GM18519 (cell line): ENCODE measurements at regions not wholly inside any gene's neighbourhood (a gene's known extent, or its start where the extent isn't known, plus 50 kb on each side); places are given as distances from the start of the nearest gene placed in this dataset.
A peak's percentile ranks its signal among the peaks of the same experiment; 100 is the strongest.

Source experiments
- ATAC-seq: cut with Tn5 transposase; IDR thresholded peaks from one replicate; pipeline ENCODE4 v1.9.1; 2021; ENCODE audit warnings: mild to moderate bottlenecking, moderate library complexity; ENCODE audit not compliant: unreplicated experiment, low FRiP score

DNA sequence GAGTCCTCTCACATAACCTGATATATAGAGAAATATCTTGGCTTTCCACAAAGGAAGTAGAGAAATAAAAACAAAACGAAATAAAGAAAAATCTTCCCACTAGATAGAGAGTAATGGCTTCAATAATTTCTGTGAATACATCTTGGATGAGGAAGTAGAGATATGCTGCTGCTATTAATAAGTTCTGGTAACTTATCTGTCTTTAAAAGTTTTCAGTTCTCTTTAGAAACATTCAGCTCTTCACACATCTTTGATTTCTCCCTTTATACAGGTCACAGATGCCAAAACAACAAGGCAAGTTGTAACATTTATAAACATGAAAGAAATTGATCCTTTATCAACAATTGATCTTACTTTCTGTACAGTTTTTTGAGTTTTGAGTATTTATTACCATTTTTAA lies 615.8 kb downstream of the TRAM1L1 start:
- peak; percentile 86 for ATAC-seq

DNA sequence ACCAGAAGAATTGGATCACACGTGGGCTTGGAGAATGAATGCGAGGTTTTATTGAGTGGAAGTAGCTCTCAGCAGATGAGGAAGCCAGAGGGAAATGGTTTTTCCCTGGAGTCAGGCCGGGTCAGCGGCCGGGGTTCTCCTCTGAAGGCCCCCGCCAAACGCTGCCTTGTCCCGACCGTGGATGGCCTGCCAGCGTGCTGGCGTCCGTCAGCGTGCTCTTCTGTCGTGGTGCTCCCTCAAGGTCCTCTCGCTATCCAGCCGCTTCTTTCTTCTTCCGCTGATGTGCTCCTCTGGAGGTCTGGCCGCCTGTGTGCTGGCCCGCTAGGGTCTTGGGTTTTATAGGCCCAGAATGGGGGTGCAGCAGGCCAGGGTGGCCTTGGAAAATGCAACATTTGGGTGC lies 632.2 kb downstream of the TRAM1L1 start:
- ATAC-seq: no peak

DNA sequence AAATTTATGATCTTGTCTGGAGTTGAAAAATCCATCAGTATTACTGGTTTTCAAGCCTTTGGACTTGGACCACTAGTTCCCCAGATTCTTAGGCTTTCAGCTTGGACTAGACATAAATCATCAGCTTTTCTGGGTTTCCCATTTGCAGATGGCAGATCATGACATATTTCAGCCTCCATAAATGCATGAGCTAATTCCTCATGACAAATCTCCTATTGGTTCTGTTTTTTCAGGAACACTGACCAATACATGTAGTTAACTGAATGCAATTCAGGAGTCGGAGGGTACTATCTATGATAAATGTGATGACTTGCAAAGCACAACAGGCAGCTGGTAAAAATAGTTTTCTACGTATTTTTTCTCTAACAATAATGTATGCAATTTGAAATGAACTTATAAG lies 635.6 kb downstream of the TRAM1L1 start:
- ATAC-seq: no peak

DNA sequence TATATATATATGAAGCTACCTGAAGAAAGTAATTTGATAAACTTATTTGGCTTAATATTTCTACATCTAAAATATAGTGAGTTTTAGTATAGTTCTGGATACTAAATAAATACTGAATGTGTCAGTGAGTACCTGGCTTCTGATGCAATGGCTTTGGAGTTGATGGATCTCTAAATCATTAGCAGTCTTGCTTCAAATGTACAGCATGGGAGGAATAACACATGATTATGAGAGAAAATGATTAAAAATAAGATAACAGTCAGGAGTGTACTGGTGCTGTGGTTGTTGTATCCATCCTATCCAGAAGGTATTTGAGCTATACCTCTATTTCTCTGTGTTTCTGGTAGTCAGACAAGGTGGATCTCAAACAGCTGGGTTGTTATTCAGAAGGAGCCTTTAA lies 641.3 kb downstream of the TRAM1L1 start:
- no peak for ATAC-seq

DNA sequence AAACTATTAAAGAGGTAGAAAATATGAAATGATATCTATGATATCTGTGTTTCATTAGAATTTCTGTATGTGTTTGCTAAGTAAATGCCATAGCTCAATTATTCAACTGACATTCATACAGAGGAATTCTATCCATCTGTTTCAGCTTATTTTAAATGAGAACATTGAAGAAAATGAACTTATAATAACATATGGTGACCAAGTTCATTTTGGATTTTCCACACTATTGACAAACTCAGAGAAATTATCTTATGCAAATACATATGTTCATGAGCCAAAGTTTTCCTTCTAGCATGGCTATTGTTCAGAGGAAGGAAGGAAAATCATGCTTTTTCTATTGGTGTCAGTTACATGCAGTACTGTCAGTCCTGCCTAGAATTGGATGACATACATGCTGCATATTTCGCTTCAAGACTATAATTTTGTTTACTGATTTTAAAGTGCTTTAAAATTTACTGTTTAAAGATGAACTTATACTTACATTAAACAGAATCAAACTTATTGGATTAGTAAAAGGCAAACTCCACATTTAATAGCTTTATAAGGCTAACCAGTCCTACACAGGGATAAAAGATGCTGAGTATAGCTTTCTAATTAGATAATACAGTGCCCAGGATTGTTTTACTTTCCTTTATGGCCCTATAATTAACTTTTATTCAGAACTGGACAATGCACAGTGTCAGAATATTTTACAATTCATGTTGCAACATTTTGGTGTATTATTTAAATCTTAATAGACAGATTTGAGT lies 646.2 kb downstream of the TRAM1L1 start:
- no peak for ATAC-seq

DNA sequence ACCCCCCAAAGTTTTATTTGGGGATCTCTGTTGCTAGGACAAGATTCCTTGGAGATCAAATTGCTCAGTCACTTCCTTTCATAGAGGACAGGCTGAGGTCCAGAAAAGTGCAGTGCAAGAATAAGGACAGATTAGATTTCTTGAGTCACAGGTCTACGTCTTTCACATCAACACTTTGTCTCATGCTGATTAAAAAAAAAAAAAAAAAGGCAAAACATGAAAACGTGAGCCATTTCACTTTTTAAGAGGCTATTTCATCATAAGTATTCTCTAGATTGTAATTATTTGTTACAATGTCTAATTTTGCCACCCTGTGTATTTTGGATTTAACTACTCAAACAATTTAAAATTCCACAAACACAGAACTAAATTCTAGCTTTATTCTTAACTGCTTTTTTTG lies 647.0 kb downstream of the TRAM1L1 start:
- ATAC-seq: no peak

DNA sequence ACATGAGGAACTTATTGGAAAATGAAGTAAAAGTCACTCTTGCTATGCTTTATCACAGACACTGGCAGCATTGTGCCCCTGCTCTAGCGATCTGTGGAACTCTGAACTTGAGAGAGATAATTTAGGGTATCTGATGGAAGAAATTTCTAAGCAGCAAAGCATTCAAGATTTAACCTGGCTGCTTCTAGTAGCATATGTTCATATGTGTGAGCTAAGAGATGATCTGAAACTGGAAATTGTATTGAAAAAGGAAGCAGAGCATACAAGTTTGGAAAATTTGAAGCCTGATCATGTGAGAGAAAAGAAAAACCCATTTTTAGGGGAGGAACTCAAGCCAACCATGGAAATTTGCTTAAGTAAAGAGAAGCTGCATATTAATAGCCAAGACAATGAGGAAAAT lies 657.7 kb downstream of the TRAM1L1 start:
- no peak for ATAC-seq

DNA sequence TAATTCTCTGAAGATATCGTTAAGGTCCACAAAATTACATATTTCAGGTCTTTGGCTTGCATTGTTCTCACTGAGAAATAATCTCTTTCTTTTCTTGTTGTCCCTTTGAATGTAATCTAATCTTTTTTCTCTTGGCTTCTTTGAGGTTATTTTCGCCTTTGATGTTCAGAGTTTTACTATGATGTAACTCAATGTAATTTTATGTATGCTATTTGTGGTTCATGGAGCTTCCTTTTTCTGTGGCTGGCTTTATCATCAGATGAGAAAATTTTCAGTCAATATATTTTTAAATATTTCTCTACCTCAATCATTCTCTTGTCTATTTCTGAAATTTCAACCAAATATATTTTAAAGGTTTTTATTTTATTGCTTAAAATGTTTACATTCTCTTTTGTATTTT lies 672.2 kb downstream of the TRAM1L1 start:
- no peak for ATAC-seq

DNA sequence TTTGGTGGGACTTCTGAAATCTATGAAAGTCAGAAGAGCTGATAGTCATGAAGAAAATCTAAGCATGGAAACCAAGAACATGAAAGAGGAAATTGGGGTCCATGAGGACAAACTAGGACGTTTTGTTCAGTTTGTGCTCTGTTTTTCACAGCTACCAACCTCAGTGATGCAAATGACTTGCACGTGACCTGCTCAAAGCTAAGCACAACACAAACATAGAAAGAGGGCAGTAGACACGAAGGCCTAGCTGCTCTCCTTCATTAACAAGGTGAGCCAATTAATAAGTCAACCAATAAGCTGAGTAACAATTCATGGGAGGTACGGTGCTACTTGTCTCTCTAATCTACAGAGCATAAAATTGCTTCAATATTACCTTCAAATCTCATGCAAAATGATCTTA lies 684.1 kb downstream of the TRAM1L1 start:
- no peak for ATAC-seq

DNA sequence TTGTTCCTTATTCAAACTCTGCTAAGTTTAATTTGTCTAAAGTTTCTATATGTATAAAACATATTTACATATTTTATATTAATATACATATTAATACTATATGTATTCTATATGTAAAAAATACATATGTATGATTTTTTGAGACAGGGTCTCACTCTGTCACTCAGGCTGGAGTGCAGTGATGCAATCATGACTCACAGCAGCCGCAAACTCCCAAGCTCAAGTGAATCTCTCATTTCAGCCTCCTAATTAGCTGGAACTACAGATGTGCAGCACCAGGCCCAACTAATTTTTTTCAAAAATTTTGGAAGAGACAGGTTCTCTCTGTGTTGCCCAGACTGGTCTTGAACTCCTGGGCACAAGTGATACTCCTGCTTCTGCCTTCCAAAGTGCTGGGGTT lies 684.9 kb downstream of the TRAM1L1 start:
- no peak for ATAC-seq

DNA sequence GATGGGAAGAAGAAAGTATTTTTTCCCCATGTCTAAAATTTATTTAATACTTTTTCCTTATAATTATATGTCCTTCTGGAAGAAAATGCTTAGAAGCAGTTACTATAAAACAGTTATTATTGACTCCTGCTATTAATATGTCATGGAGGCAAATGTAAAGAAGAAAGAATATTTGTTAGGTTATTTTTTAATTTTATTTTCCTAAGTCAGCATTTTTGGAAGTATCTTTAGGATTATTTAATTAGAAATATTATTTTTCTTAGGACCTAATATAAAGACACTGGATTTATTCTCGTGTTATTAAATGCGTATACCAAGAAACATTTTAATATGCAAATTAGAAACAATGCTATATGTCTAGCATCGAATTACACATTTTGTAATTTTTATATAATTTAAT lies 687.7 kb downstream of the TRAM1L1 start:
- ATAC-seq: no peak

DNA sequence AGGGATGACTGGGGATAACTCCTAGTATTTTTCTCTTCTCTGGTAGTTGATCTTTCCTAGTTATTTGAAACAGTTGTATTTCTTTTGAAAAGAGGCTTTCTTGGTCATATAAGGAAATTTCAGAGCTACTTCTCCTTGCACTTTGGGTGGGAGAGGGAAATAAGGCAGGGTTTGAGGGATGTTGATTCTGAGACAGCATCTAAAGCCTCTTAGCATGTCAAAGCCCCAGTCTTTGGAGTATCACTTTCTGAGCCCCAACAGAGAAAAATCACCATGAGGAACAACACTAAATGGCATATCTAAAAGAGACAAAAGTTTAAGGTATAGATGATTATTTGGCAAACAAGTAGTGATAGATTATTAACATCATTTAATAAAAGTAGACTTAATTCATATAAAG lies 688.1 kb downstream of the TRAM1L1 start:
- ATAC-seq: no peak

DNA sequence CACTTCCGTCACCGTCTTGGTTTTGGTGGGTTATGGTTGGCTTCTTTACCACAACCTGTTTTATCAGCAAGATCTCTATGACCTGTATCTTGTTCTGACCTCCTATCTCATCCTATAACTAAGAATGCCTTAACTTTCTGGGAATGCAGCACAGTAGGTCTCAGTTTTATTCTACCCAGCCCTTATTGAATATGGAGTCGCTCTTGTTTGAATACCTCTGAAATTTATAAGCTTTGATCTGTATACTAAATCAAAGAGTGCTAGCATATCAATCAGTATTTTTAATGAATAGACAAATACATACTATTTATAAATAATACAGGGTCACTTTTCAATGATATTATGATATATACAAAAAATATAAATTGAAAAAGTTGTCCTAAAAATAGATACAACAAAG lies 690.0 kb downstream of the TRAM1L1 start:
- ATAC-seq: no peak

DNA sequence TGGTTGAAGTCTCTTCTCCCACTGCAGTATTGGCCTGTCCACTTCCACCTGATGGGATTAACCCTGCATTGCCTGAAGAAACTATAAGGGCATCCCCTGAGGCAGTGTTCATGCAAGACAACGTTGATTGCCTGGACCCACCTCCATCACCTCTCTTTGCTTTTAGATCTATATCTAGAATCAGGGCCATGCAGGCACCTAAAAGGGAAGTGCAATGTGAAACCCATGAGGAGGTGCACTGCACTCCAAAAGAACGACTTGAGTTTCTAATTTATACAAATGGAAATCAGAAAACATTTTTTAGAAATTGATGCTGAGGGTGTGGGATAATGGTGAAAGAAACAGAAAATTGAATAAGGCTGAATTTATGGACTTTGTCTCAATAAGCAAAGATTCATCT lies 694.4 kb downstream of the TRAM1L1 start:
- no peak for ATAC-seq

DNA sequence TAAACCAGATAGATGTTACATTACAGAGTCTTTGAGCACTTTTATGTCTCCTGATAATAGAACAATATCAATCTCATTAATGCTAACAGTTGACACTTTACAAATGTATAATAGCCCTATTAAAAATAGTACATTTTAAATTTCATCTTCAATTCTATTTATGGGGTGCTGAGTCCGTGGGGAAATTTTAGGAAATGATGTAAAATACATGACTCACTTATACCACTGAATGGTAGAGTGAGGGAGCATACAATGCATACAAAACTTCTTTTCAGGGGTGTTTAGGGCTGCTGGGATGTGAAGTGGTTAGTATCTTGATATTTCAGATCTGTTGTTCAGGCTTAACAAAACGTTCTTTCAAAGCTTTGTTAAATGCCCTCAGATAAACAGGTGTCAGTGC lies 696.2 kb downstream of the TRAM1L1 start:
- ATAC-seq: no peak

DNA sequence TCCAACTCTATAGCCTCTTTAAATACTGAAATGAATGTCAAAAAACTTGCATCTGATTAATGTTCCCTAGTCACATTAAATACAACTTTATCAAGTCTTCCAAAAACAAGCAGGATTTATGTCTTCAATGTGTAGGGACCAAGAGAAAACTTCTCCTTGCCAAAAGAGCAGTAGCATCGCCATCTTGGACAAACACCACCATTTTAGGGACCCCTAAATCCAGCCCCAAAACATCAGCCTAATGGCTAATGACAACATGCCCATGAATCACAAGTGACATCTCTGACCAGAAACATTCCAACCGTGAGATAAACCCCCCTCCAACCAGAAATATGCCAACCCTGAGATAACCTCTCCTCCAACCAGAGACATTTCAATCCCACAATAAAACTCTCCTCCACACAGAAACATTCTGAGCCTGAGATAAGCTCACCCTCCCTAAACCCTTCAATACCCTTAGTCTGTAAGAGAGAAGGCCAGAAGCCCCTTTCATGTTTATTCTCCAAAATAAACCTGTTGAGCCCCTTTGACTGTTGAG lies 697.4 kb downstream of the TRAM1L1 start:
- no peak for ATAC-seq

DNA sequence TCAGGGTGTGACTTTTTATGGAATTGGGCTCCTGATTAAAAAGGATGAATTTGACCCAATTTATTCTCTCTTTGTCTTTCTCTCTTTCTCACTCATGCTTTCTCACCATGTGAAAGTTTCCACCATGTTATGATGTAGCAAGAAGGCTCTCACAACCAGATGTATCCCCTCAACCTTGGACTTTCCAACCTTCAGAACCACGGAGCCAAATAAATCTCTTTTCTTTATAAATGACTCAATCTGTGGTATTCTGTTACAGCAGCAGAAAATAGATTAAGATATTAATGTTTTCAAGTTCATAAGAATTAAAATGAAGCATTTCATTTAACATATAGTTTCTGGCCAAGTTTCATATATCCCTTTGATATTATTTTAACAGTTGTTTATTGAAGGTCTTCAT lies 698.5 kb downstream of the TRAM1L1 start:
- no peak for ATAC-seq

DNA sequence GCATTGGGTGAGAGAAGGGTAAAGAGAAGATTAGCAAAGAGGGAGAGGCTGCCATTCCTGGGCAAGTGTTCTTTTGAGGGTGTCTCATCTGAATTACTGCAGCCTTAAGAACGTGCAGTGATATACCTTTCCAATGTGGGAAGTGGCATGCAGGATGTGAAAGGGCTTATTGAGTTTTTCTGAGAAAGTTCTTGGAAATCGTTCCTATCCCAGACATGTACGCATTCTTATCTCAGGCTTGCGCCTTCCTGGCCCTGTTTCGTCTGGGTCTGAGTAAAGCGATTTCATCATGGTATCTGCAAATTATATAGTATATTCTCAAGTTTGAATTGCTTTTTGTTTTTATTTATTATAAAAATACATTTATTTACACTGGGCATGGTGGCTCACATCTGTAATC lies 699.8 kb downstream of the TRAM1L1 start:
- ATAC-seq: no peak

DNA sequence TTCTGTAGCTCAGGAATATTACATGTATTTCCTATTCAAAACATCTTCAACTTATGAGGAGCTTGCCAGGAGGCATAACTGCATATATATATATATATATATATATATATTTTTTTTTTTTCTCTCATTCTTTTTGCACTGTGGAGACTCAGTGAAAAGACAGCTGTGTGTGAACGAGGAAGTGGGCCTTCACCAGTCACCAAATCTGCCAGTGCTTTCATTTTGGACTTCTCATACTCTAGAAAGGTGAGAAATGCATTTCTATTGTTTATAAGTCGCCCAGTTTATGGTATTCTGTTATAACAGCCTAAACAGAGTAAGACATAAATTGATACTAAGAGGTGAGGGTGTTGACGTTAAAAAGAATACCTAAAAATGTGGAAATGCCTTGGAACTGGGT lies 710.6 kb downstream of the TRAM1L1 start:
- no peak for ATAC-seq

DNA sequence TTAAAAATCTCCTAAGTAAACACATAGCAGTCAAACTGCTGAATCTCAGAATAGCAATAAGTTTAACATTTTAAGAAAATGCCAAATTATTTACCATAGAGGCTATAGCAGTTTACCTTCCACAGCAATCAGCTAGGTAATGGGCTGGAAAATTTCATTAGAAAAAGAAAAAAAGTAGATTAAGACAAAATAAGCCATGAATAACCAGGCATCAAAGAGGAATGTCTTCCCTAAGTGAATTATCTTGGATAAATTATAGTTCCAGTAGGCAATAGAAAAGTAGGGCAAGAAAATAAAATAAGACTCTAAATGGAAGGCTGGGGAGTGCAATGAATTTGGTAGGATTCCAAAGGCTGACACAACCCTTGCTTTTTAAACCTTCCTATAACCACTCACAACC lies 722.8 kb downstream of the TRAM1L1 start:
- ATAC-seq: no peak

DNA sequence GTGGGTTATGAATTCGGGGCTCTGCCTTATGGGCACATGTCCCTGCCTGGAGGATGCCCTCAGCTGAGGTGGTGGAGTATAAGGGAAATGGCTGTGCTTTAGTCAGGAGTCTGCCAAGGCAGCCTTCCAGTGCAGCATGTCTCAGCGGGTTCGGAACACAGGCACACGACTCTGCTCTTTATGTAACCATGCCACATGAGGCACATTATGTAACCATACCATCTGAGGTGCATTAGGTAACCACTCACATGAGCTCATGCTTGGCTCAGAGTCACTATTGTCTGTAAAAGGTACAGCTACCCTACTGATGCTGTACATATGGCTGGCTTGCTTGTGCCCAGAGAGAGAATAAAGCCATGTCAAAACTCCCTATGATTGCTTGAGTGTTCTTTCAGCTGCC lies 723.6 kb downstream of the TRAM1L1 start:
- ATAC-seq: no peak

DNA sequence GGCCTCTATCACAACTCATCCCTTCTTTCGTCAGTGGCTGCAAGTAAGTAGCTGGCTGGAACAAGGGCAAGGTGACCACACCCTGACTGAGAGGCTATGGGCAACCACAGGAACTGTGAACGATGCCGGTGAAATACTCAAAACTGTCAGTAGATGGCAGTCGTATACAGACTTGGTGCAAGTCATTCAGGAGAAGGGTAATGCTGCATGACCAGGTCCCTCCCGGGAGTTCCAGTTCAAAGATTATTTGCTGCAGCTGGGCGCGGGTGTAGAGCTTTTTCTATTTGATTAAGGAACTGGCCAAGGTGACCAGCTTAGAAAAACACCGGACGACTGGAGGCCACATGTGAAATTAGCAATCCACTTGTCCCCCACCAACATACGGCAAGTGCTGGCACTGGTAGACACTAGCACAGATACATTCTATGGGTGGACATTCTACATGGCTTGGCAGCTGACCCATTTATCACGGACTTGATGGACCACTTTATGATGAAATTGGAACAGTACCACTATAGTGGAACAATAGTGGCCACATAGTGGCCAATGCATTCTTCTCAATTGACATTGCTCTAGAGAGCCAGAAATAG lies 726.6 kb downstream of the TRAM1L1 start:
- peak; percentile 99 for ATAC-seq
